ENCODE measurements at regions not wholly inside any gene's neighbourhood (a gene's known extent, or its start where the extent isn't known, plus 50 kb on each side); places are given as distances from the start of the nearest gene placed in this dataset.
"Not testable (repeated sequence)": the region's sequence is repeated elsewhere in the genome, so short reads cannot be mapped to it uniquely, and the experiment has no call there.

DNA sequence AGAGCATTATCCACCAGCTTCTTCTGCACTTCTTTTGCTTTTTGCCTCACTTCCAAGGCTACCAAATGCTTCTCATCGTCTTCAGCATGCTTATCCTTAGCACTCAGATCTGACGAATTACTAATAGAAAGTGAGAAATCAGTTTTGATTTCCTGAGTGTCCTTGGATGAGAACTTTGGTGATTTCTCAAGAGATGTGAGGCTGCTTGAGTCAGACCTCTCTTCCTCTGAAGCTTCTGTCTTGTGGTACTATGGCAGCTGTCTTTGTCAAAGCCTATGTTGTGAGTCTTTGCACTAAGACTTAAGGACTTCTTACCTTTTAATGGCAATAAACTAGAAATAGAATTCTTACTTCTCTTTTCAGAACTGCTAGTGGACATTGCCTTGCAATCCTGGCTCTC is 169.9 kb downstream of the CPE start:
- DNase-seq (ENCODE audit: low read depth) = peak; percentile 2

DNA sequence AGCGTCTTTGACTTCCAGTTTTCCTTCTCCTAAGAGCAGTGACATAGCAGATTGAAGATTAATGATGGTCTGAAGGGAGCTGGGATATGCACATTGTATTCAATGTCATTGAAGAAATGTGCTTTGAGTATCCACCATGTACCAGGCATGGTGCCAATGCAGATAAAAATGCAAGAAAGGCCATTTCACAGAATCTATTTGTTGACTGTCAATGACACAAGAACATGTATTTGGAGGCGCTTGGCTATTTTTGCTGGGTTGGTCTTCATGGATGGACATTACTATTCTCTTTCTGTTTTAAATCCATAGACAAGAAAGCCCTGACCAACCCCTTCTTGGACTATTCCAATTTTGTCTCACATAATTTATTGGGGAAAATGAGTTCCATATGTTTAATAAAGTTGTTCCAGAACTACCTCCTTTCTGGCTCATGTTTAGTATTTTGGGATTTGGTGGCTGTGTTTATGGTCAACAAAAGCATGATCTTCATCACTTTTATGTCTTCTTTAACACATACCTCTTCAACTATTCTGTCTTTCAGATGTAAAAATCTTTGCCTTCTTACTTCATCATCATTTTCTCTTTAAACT is 174.5 kb downstream of the CPE start:
- no peak for DNase-seq (ENCODE audit: low read depth)

DNA sequence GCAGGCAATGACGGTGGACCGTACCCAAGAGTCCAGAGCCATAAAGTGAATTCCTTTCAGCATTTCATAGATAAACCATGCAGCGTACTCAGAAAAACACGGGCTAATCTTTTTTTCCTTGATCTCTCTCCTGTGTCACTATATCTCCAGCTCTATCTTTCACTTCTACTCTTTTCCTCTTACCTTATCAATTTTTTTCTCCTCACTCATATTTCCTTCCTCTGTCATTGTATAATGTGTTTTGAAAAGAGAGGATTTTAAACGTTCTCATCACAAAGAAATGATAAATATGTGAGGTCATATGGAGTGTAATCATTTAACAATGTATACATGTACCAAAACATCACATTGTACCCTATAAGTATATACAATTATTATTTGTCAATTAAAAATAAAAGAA is 176.5 kb downstream of the CPE start:
- DNase-seq (ENCODE audit: low read depth) = no peak

DNA sequence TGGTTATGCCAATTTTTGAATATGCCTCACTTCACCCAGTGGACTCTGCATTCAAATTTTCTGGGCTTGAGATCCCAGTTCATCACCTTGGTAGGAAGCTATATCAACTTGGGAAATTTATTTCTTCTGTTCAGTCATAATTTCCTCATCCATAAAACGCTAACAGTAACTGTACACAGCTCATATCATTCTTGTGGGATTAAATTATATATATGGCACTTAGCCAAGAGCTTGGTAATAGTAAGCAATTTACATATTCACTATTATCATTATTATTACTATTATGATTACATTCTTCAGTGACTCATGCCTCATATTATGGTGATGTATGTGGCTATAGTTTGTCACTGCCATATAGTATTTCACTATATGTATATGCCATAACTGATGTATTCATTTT is 177.6 kb downstream of the CPE start:
- DNase-seq (ENCODE audit: low read depth) = no peak

DNA sequence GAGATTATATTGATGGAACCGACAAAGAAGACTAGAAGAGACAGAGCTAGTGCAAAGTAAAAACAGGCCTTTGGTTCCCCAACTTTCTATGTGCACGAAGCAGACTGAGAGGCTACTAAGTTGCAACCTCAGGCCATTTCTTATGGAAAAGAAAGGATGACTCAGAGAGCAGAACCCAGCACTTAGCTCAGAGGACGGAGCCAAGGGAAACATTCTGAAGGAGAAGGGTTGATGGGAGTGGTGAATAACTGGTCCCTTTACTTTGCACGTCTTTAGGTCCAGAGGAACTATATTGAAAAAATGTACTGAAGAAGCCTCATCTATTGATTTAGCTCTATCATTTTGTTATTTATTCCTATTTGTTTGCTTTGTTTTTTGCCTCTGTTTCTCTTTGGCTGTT is 182.1 kb downstream of the CPE start:
- peak; percentile 24 for DNase-seq (ENCODE audit: low read depth)

- DNase-seq (ENCODE audit: low read depth) = peak; percentile 37
These were observed 185.0 kb downstream of the CPE start for GRCh38 chr4:165563851-165564250.

DNA sequence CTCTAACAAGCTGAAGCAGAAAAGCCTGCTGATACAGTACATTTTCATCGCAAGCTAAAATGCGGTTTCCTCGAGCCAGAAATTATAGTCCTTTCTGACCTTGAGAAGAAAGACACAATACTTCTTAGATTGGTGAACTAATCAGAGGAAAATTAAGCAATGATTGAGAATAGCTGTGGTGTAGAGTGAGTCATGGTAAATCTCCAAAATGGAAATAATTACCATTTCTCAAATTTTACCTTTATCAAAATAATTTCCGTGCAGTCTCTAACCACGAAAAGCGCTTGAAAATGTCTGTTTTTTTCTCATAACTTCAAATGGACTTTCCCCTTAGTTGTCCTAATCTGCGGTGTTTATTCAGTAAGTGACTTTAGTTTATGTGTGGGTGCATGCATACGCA is 190.2 kb downstream of the CPE start:
- DNase-seq (ENCODE audit: low read depth) = no peak

GRCh38 chr4:165571476-165571875 is 192.7 kb downstream of the CPE start:
- not testable (repeated sequence) for DNase-seq (ENCODE audit: low read depth)

DNA sequence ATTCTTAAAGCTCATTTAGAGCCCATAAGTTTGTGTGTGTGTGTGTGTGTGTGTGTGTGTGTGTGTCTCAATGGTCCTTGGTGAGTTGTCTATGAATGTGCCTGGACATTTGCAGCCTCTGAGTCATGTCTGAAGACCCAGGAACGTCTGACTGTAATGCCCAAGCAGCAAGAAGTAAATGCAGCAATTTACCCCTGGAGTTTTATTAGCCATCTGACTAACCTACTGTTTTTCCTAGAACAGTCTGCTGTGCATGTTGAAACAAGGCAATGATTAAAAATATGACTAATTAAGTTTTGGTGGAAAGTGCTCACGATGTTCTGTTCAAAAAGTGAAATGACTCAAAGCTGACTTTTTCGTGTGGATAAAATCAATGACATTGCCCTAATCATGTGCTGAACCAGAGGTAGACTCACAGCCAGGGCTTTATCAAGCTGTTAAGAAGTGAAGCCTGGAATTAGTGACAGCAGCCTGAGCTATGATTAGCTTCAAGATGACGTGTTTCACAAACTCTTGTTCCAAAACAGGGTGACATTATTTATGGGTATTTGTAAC is 201.6 kb downstream of the CPE start:
- peak; percentile 78 for DNase-seq (ENCODE audit: low read depth)

GRCh38 chr4:165583341-165583740 is 204.5 kb downstream of the CPE start:
- no peak for DNase-seq (ENCODE audit: low read depth)

GRCh38 chr4:165584916-165585315 is 206.1 kb downstream of the CPE start:
- no peak for DNase-seq (ENCODE audit: low read depth)

DNA sequence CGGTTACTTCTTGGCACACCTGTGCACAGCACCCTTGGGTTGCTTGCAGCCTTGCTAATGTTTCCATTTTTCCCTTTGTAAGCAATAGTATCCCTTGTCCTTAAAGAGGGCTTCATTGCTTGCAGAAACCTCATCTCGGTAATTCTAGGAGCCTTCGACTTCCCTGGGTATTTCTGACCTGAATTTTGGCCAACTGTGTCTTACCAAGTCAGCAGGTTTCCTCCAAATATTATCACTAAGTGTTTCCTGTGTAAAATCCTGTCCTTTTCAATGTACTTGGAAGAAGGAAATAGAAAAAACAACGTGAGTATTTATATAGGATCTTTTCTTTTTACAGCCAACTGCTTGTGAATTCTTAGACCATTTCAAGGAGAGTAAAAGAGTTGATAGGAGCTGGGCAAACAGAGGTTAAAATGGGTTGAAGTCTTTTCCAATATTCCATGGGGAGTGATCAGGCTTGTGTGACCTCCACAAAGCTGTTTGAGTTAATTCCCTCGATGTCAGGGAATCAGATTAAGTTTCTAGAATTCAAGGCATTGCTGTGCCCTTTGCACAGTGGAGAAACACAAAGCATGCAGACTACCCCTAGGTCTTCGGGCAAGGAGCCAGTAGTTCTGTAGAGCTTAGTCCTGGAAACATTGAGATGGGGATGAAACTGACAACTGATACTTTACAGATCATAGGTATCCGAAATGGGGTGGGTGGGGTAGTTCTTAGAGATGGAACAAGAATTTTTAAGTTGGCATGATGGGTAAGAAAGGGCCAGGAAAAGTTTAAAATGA is 209.9 kb downstream of the CPE start:
- no peak for DNase-seq (ENCODE audit: low read depth)

DNA sequence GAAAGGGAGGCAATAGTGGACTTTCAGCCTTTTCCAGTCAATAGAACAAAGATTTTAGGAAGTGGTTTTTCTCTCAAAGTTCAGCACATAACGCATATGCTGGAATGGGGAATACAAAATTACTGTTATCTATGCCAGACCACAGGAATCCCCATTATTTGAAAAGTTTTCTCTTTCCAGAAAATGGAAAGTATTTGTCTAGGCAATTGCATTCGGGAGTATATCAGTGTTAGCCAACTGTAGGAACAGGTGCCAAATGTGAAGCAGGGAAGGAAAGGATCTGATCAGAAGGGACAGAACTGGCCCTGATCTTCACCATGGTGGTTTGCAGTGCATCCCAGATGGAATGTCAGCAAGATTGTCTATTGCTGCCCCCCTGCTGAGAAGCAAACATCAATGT is 213.6 kb downstream of the CPE start:
- no peak for DNase-seq (ENCODE audit: low read depth)

GRCh38 chr4:165597581-165598480 is 219.0 kb downstream of the CPE start:
- DNase-seq (ENCODE audit: low read depth) = no peak

- no peak for DNase-seq (ENCODE audit: low read depth)
These were observed 222.3 kb downstream of the CPE start for GRCh38 chr4:165600959-165601683.

DNA sequence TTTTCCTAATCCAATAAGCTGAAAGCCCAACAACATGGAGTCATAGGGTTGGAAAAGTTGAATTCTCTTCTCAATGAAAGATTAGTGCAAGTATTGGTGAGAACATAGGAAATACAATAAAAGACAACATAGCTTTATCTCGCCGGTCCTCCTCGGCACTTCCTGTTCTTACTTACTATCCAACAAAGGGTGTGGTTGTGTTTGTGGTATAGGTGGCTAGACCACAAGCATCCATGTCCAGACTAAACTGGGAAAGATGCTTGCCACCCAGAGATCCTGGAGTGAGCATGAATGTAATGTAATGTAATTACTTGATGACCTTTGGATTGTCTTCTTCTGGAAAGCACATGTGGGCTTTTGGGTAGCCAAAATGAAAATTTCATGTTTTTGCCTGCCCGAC is 223.8 kb downstream of the CPE start:
- DNase-seq (ENCODE audit: low read depth) = no peak

- no peak for DNase-seq (ENCODE audit: low read depth)
These were observed 225.4 kb downstream of the CPE start for GRCh38 chr4:165604181-165604580.

- DNase-seq (ENCODE audit: low read depth) = no peak
These were observed 227.0 kb downstream of the CPE start for GRCh38 chr4:165605811-165606210.

GRCh38 chr4:165606465-165607205 is 227.8 kb downstream of the CPE start:
- no peak for DNase-seq (ENCODE audit: low read depth)

DNA sequence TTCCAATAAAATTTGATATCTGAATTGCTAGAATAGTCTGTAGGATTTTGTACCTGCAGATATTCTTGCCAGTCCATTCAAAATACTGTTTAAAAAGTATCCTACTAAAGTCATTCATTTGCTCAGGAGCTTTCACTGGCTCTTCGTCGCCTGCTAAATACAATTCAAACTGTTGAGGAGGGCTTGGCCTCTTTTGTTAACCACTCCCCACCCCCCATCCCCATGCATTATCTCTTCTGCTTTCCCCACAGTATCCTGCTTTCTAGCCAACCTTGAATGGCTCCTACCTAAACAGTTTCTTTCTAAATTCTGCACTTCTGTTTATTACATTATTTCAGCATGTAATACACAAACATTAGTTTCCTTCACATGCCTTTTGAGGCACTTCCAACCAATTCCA is 230.8 kb downstream of the CPE start:
- DNase-seq (ENCODE audit: low read depth) = no peak

All from ELR (cell line).